SU-DHL-6 (cell line): ENCODE measurements at regions not wholly inside any gene's neighbourhood (a gene's known extent, or its start where the extent isn't known, plus 50 kb on each side); places are given as distances from the start of the nearest gene placed in this dataset.
"Not testable (repeated sequence)": the region's sequence is repeated elsewhere in the genome, so short reads cannot be mapped to it uniquely, and the experiment has no call there.

Experiments
- H2AFZ ChIP-seq: fragments of 200-600 bp; sonication (generic); 2 replicates; pipeline ENCODE4 v1.6.1; 2014; ENCODE audit warnings: low read depth, mild to moderate bottlenecking, moderate library complexity, mixed read lengths, antibody characterized with exemption, low read length; ENCODE audit not compliant: severe bottlenecking
- H3F3A ChIP-seq: fragments of 200-600 bp; shearing (Covaris generic); 2 replicates; pipeline ENCODE4 v1.6.0; 2016; ENCODE audit warnings: antibody characterized with exemption, mild to moderate bottlenecking; ENCODE audit not compliant: insufficient read depth
- H3K27ac ChIP-seq: fragments of 200-600 bp; sonication (generic); 2 replicates; pipeline ENCODE4 v1.5.1; 2016; ENCODE audit warnings: low read depth, mild to moderate bottlenecking, low read length, moderate library complexity, mixed read lengths
- H3K27me3 ChIP-seq: fragments of 200-600 bp; sonication (generic), shearing (Covaris generic); 2 replicates; pipeline ENCODE4 v1.6.0; 2014; ENCODE audit warnings: mild to moderate bottlenecking, low read length
- H3K36me3 ChIP-seq: fragments of 200-600 bp; sonication (generic); 2 replicates; pipeline ENCODE4 v1.6.1; 2014; ENCODE audit warnings: mild to moderate bottlenecking, low read length, mixed read lengths
- H3K4me2 ChIP-seq: fragments of 300-600, 200-600 bp; shearing (Covaris generic), sonication (generic); 2 replicates; pipeline ENCODE4 v1.6.0; 2014; ENCODE audit warnings: low read length, low read depth, mild to moderate bottlenecking; ENCODE audit not compliant: poor library complexity, severe bottlenecking
- H3K4me3 ChIP-seq: fragments of 200-600 bp; sonication (generic); 2 replicates; pipeline ENCODE4 v1.5.1; 2014; ENCODE audit warnings: antibody characterized with exemption, low read length, mild to moderate bottlenecking, mixed read lengths; ENCODE audit not compliant: insufficient read depth, poor library complexity, severe bottlenecking
- H3K79me2 ChIP-seq: fragments of 200-600 bp; sonication (generic); 2 replicates; pipeline ENCODE4 v1.6.1; 2014; ENCODE audit warnings: mild to moderate bottlenecking, low read length, moderate library complexity; ENCODE audit not compliant: insufficient read depth
- H3K9ac ChIP-seq: fragments of 200-600 bp; sonication (generic); 2 replicates; pipeline ENCODE4 v1.7.0; 2014; ENCODE audit warnings: mild to moderate bottlenecking, low read length
- H3K9me2 ChIP-seq: fragments of 200-600 bp; sonication (generic); replicated peaks from 2 replicates; pipeline ENCODE4 v1.6.1; 2014; ENCODE audit warnings: low read length; ENCODE audit not compliant: insufficient read depth
- H3K9me3 ChIP-seq: fragments of 200-600 bp; sonication (generic); 2 replicates; pipeline ENCODE4 v1.6.1; 2014; ENCODE audit warnings: low read length, mixed read lengths; ENCODE audit not compliant: insufficient read depth
- H4K20me1 ChIP-seq: fragments of 200-600 bp; sonication (generic); 2 replicates; pipeline ENCODE4 v1.6.1; 2014; ENCODE audit warnings: low read depth, mild to moderate bottlenecking, antibody characterized with exemption, low read length, moderate library complexity, mixed read lengths
- EZH2phosphoT487 ChIP-seq: fragments of 200-600 bp; sonication (generic), shearing (Covaris generic); conservative IDR thresholded peaks from 2 replicates; pipeline ENCODE4 v1.6.1; 2018; ENCODE audit warnings: mild to moderate bottlenecking, antibody characterized with exemption, low read length, moderate library complexity, mixed read lengths
- TF ChIP-seq, protein P1 (sequence below): fragments of 200-600 bp; sonication (generic); IDR thresholded peaks from one replicate; pipeline ENCODE4 v1.5.1; 2017; ENCODE audit warnings: antibody characterized with exemption, mild to moderate bottlenecking, low read length, moderate library complexity; ENCODE audit not compliant: insufficient read depth, poor library complexity, severe bottlenecking

DNA sequence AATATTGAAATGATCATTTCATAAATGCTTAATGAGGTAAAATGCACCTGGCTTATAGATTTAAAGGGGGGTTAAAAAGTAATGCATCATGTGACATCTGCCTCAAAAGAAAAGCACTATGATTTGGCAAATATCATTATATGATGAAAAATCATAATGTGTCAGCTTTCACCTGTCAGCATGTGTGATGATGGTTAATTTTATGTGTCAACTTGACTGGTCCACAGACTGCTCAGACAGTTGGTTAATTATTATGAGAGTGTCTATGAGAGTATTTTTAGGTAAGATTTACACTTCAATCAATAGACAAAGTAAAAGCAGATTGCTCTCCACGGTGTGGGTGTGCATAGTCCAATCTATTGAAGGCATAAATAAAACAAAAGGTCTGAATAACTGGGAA is 1986.7 kb downstream of the PCDH7 start:
- Histone ChIP-seq H2AFZ (no peak overlapping the region), H3K9me2 (no peaks in the 10 kb centered on the region), H3K79me2 (no peaks in the 10 kb centered on the region), H3K9me3 (no peaks in the 10 kb centered on the region), H3K4me2 (no peak overlapping the region), H4K20me1 (no peaks in the 10 kb centered on the region), H3K27ac (no peak overlapping the region), H3K4me3 (no peak overlapping the region), H3K27me3 (no peaks in the 10 kb centered on the region), H3K36me3 (no peaks in the 10 kb centered on the region), H3K9ac (no peak overlapping the region), H3F3A (no peaks in the 10 kb centered on the region)
- TF ChIP-seq EZH2phosphoT487 = no peak
- TF ChIP-seq, protein P1, sequence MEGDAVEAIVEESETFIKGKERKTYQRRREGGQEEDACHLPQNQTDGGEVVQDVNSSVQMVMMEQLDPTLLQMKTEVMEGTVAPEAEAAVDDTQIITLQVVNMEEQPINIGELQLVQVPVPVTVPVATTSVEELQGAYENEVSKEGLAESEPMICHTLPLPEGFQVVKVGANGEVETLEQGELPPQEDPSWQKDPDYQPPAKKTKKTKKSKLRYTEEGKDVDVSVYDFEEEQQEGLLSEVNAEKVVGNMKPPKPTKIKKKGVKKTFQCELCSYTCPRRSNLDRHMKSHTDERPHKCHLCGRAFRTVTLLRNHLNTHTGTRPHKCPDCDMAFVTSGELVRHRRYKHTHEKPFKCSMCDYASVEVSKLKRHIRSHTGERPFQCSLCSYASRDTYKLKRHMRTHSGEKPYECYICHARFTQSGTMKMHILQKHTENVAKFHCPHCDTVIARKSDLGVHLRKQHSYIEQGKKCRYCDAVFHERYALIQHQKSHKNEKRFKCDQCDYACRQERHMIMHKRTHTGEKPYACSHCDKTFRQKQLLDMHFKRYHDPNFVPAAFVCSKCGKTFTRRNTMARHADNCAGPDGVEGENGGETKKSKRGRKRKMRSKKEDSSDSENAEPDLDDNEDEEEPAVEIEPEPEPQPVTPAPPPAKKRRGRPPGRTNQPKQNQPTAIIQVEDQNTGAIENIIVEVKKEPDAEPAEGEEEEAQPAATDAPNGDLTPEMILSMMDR = no peak

DNA sequence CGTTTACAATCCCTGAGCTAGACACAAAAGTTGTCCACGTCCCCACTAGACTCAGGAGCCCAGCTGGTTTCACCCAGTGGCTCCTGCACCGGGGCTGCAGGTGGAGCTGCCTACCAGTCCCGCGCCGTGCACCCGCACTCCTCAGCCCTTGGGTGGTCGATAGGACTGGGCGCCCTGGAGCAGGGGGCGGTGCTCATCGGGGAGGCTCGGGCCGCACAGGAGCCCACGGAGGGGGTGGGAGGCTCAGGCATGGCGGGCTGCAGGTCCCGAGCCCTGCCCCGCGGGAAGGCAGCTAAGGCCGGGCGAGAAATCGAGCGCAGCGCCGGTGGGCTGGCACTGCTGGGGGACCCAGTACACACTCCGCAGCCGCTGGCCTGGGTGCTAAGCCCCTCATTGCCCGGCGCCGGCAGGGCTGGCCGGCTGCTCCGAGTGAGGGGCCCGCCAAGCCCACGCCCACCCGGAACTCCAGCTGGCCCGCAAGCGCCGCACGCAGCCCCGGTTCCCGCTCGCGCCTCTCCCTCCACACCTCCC is 1996.0 kb downstream of the PCDH7 start:
- H3K79me2 ChIP-seq, H3K4me2 ChIP-seq, H2AFZ ChIP-seq, H3K4me3 ChIP-seq, H3K9me3 ChIP-seq, H3F3A ChIP-seq, H4K20me1 ChIP-seq, H3K9me2 ChIP-seq, H3K27me3 ChIP-seq, H3K36me3 ChIP-seq, H3K27ac ChIP-seq, H3K9ac ChIP-seq: not testable (repeated sequence)

DNA sequence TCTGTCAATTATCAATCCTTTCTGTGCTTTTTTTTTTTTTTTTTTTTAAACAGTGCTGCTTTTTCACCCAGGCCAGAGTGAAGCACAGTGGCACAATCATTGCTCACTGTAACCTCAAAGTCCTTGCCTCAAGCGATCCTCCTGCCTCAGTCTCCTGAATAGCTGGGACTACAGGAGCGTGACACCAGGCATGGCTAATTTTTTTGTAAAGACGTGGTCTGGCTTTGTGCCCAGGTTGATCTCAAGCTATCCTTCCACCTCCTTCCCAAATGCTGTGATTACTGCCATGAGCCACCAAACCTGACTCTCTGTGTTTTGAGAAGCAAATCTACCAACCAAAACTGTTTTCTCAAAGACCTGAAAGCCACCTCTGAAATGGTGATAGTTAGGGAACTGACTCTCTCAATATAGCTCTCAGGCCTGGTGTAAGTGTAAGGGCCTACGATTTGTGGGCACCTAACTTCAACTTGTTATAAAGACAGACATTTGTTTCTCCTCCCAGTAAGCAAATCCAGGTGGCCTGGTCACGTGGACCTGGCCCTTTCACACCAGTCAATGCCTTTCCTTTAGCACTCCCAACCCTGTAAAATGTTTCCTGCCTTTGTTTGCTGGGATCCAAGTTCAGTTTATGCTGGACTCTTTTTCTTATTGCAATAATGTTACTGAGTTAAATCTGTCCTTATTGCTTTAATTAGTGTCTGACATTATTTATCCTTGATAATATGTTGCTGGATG is 2015.9 kb downstream of the PCDH7 start:
- no peaks in the 10 kb centered on the region for H3K27me3 ChIP-seq
- H3K4me3 ChIP-seq = no peak overlapping the region
- H3K36me3 ChIP-seq = no peaks in the 10 kb centered on the region
- no peaks in the 10 kb centered on the region for H3K79me2 ChIP-seq
- no peaks in the 10 kb centered on the region for H3F3A ChIP-seq
- no peaks in the 10 kb centered on the region for H3K9me3 ChIP-seq
- no peaks in the 10 kb centered on the region for H3K9me2 ChIP-seq
- no peaks in the 10 kb centered on the region for H4K20me1 ChIP-seq
- H3K9ac ChIP-seq = no peak overlapping the region
- TF ChIP-seq, protein P1 = no peak
- no peak for TF ChIP-seq EZH2phosphoT487
- no peak overlapping the region for H3K27ac ChIP-seq
- peak overlapping the region; percentile 64 for H2AFZ ChIP-seq
- H3K4me2 ChIP-seq = no peak overlapping the region

DNA sequence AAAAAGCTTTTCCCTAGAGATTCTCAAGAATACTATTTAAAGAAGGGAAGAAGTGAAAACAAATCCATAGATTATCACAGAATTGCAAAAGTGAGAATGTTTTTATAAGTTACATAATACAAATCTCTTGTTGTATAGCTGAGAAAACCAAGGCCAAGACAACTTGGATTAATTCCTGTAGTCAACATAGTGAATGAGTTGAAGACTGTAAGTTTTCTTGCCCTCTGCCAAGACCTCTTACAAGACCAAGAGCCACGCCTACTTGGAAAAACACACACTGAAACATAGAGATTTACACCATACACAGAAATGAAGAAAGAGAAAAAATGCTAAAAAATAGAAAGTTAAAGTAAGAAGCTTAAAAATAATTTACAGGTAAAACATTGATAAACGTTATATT is 2024.0 kb downstream of the PCDH7 start:
- no peak overlapping the region for H3K9ac ChIP-seq
- no peaks in the 10 kb centered on the region for H3K9me2 ChIP-seq
- no peaks in the 10 kb centered on the region for H3F3A ChIP-seq
- H3K4me2 ChIP-seq = no peak overlapping the region
- H3K79me2 ChIP-seq = no peaks in the 10 kb centered on the region
- H2AFZ ChIP-seq = no peak overlapping the region
- no peak for TF ChIP-seq EZH2phosphoT487
- TF ChIP-seq, protein P1 = no peak
- H3K9me3 ChIP-seq = no peaks in the 10 kb centered on the region
- H4K20me1 ChIP-seq = no peaks in the 10 kb centered on the region
- no peak overlapping the region for H3K27ac ChIP-seq
- H3K36me3 ChIP-seq = no peaks in the 10 kb centered on the region
- no peaks in the 10 kb centered on the region for H3K27me3 ChIP-seq
- no peak overlapping the region for H3K4me3 ChIP-seq
